NB4 (cell line): ENCODE measurements at regions not wholly inside any gene's neighbourhood (a gene's known extent, or its start where the extent isn't known, plus 50 kb on each side); places are given as distances from the start of the nearest gene placed in this dataset.

Experiments used
- DNase-seq: peaks from one replicate; pipeline ENCODE4 v3.0.0; 2010; ENCODE audit warnings: low read depth
- H3K4me3 ChIP-seq: one replicate; pipeline ENCODE4 v1.5.1; 2011; ENCODE audit warnings: mild to moderate bottlenecking, low read depth, low read length, moderate library complexity
- MYC ChIP-seq: IDR thresholded peaks from 2 replicates; pipeline ENCODE4 v1.6.1; 2011; ENCODE audit warnings: low read depth, low read length
- POLR2A ChIP-seq: IDR thresholded peaks from 2 replicates; pipeline ENCODE4 v1.6.1; 2011; ENCODE audit warnings: mild to moderate bottlenecking; ENCODE audit not compliant: insufficient read length; ENCODE audit errors: extremely low read depth
- TF ChIP-seq, protein P1 (sequence below): IDR thresholded peaks from 2 replicates; pipeline ENCODE4 v1.6.1; 2011; ENCODE audit warnings: low read depth, low read length
- TF ChIP-seq, protein P2 (sequence below): IDR thresholded peaks from one replicate; pipeline ENCODE4 v1.5.1; 2012; ENCODE audit warnings: low read depth, low read length

DNA sequence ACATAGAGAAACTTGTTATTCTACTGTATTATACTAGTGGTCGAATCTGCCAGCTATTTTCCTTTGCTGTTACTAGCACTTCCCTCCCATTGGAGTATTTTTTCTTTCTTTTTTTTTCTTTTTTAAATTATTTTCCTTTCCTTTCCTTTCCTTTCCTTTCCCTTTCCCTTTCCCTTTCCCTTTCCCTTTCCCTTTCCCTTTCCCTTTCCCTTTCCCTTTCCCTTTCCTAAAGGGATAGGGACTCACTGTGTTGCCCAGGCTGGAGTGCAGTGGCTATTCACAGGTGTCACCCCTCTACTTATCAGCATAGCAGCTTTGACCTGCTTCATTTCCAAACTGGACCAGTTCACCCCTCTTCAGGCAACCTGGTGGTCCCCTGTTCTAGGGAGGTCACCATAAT, 212.6 kb upstream of the SP4 start:
- H3K4me3 ChIP-seq = no peak overlapping the region
- no peak for DNase-seq
- TF ChIP-seq, protein P1, sequence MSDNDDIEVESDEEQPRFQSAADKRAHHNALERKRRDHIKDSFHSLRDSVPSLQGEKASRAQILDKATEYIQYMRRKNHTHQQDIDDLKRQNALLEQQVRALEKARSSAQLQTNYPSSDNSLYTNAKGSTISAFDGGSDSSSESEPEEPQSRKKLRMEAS = no peak
- TF ChIP-seq, protein P2, sequence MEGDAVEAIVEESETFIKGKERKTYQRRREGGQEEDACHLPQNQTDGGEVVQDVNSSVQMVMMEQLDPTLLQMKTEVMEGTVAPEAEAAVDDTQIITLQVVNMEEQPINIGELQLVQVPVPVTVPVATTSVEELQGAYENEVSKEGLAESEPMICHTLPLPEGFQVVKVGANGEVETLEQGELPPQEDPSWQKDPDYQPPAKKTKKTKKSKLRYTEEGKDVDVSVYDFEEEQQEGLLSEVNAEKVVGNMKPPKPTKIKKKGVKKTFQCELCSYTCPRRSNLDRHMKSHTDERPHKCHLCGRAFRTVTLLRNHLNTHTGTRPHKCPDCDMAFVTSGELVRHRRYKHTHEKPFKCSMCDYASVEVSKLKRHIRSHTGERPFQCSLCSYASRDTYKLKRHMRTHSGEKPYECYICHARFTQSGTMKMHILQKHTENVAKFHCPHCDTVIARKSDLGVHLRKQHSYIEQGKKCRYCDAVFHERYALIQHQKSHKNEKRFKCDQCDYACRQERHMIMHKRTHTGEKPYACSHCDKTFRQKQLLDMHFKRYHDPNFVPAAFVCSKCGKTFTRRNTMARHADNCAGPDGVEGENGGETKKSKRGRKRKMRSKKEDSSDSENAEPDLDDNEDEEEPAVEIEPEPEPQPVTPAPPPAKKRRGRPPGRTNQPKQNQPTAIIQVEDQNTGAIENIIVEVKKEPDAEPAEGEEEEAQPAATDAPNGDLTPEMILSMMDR = no peak
- no peak for TF ChIP-seq MYC

DNA sequence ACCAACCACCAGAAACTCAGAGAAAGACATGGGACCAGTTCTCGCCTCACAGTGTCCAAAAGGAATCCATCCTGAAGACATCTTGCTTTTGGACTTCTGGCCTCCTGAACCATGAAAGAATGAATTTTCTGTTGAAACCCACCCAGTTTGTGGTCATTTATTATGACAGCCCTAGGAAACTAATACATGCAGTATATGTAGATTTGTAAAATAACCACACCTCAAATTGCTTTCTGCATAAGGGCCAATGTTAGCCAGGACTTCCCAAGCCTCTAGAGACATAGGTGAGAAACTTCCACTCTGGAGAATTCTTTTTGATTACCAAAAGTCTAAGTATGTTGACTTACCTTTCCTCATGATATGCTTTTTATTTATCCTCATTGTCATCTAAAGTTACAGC, 210.5 kb upstream of the SP4 start:
- H3K4me3 ChIP-seq = no peak overlapping the region
- TF ChIP-seq, protein P2 = no peak
- TF ChIP-seq MYC (no peak), POLR2A (no peak)
- TF ChIP-seq, protein P1 = no peak

DNA sequence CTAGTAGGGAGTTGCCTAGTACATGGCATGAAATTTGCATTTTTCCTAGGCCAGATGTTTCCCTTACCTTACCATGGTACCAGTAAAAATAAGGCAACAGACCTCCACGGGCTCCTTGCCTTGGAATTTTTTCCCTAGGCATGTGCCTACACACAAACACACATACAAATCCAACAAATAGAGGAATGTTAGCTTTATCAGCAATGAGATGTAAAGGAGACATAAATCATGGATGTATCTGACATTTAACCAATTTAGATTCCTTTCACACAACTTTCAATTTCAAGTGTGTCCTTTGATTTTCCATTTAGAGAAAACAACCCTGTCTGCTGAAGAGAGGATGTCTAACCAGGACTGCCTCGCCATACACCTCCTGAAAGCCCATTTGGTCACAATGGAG, 209.7 kb upstream of the SP4 start:
- no peak overlapping the region for H3K4me3 ChIP-seq
- TF ChIP-seq POLR2A (no peak), MYC (no peak)
- TF ChIP-seq, protein P2 = no peak
- TF ChIP-seq, protein P1 = no peak
- DNase-seq = no peak

More for the DNA sequence above, 210.5 kb upstream of the SP4 start:
- DNase-seq = no peak

DNA sequence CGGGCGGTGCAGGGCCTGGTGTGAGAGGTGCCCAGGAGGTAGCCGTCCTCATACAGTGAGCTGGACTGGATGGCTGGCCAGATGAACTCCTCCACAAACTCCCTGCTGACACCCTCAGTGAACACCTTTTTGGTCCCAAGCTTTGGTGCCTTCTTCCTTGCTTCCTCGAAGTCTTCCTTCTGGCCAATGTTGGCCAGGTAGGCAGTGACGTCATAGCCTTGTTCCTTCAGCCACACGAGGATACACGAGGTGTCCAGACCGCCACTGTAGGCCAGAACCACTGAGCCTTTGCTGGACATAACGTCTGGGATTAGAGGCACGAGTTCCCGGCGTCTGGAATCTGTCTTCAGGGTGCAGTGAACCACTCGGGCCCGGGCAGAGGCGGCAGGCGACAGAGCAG, 206.8 kb upstream of the SP4 start:
- no peak for TF ChIP-seq MYC
- TF ChIP-seq, protein P1 = no peak
- TF ChIP-seq, protein P2 = no peak
- no peak for TF ChIP-seq POLR2A
- no peak overlapping the region for H3K4me3 ChIP-seq
- no peak for DNase-seq

DNA sequence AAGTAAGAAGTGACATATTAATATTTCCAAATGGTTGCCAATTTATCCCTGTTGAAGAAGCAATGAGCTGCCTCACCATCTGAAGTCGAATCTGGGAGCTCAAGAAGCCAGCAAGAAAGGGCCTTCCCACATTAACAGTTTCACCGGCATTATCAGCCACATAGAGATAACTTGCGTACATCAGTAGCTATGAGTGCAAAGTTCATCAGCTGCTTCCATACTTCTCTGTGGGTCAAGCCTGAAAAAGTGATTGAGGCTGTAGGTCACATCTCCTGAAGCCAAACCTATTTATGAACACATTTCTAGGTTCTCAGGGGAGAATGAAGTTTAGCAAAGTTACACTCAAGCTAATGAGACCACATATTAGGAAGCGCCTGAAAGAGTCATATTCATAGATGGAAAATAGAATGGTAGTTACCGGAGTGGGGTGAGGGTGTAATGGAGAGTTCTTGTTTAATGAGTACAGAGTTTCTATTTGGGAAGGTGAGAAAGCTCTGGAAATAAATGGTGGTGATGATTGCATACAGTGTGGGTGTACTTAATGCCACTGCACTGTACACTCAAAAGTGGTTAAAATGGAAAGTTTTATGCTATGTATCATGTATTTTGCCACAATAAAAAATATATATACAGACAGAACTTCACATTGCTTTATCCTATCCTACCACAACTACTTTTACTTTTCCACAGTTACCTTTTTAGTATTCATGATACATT, 189.3 kb upstream of the SP4 start:
- no peak for DNase-seq
- TF ChIP-seq POLR2A (no peak), MYC (no peak)
- TF ChIP-seq, protein P1 = no peak
- TF ChIP-seq, protein P2 = no peak
- H3K4me3 ChIP-seq = no peak overlapping the region
